ENCODE measurements at regions not wholly inside any gene's neighbourhood (a gene's known extent, or its start where the extent isn't known, plus 50 kb on each side); places are given as distances from the start of the nearest gene placed in this dataset.

- Histone ChIP-seq H3K4me3 (no peak overlapping the region), H3K27me3 (no peaks in the 10 kb centered on the region), H3K36me3 (no peaks in the 10 kb centered on the region), H3K4me1 (no peaks in the 10 kb centered on the region), H3K27ac (no peak overlapping the region), H3K9me3 (no peaks in the 10 kb centered on the region)
- WGBS, 2 donors (ENCODE audit: low coverage in 1 of 2) = 16 to 36% methylated on average over 2 of the region's 2 CpGs
- ATAC-seq = no peak
- TF ChIP-seq, protein P1, sequence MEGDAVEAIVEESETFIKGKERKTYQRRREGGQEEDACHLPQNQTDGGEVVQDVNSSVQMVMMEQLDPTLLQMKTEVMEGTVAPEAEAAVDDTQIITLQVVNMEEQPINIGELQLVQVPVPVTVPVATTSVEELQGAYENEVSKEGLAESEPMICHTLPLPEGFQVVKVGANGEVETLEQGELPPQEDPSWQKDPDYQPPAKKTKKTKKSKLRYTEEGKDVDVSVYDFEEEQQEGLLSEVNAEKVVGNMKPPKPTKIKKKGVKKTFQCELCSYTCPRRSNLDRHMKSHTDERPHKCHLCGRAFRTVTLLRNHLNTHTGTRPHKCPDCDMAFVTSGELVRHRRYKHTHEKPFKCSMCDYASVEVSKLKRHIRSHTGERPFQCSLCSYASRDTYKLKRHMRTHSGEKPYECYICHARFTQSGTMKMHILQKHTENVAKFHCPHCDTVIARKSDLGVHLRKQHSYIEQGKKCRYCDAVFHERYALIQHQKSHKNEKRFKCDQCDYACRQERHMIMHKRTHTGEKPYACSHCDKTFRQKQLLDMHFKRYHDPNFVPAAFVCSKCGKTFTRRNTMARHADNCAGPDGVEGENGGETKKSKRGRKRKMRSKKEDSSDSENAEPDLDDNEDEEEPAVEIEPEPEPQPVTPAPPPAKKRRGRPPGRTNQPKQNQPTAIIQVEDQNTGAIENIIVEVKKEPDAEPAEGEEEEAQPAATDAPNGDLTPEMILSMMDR (IDR thresholded peaks at IDR 0.05) = no peak
- TF ChIP-seq POLR2A (IDR thresholded peaks at IDR 0.05) (no peak), POLR2AphosphoS5 (IDR thresholded peaks at IDR 0.05) (no peak), EP300 (IDR thresholded peaks at IDR 0.05) (no peak)
Observed at GRCh38 chr13:81577601-81578195, 1236.8 kb upstream of the SPRY2 start.

GRCh38 chr13:81568824-81569223 is 1227.9 kb upstream of the SPRY2 start:
- H3K4me1 ChIP-seq = no peaks in the 10 kb centered on the region
- no peaks in the 10 kb centered on the region for H3K9me3 ChIP-seq
- H3K27me3 ChIP-seq = no peaks in the 10 kb centered on the region
- no peak overlapping the region for H3K27ac ChIP-seq
- no peak overlapping the region for H3K4me3 ChIP-seq
- no peaks in the 10 kb centered on the region for H3K36me3 ChIP-seq
- ATAC-seq = no peak
- WGBS, 2 donors (ENCODE audit: low coverage in 1 of 2) = 61 to 63% methylated on average over 3 of the region's 3 CpGs
- TF ChIP-seq, protein P1 (IDR thresholded peaks at IDR 0.05) = no peak
- TF ChIP-seq POLR2A (IDR thresholded peaks at IDR 0.05) (no peak), POLR2AphosphoS5 (IDR thresholded peaks at IDR 0.05) (no peak), EP300 (IDR thresholded peaks at IDR 0.05) (no peak)

- Histone ChIP-seq H3K27ac (no peak overlapping the region), H3K27me3 (no peaks in the 10 kb centered on the region), H3K4me3 (no peak overlapping the region), H3K4me1 (no peaks in the 10 kb centered on the region), H3K9me3 (no peaks in the 10 kb centered on the region), H3K36me3 (no peaks in the 10 kb centered on the region)
- no peak for ATAC-seq
- 75 to 77% methylated on average over 1 of the region's 1 CpG for WGBS, 2 donors (ENCODE audit: low coverage in 1 of 2)
- TF ChIP-seq, protein P1 (IDR thresholded peaks at IDR 0.05) = no peak
Observed at GRCh38 chr13:81565849-81566248, 1224.9 kb upstream of the SPRY2 start.

DNA sequence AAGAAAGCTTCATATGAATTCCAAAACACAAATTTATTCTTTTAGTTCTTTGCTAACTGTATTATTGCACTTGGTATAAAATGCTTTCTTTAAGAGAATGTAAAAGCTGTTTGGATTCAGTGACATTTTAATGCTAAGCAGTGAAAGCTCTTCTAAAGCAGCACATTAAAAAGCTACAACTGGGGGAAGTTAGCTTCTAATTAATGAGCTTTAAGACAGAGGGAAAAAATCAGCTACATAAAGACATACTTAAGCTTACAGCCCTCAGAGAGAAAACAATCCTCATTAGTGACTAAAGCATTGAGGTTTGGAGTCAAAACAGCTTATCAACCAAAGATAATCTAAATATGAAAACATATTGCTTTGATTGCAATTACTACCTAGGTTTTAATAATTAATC is 1222.2 kb upstream of the SPRY2 start:
- H3K4me1 ChIP-seq = no peaks in the 10 kb centered on the region
- H3K36me3 ChIP-seq = no peaks in the 10 kb centered on the region
- ATAC-seq = no peak
- H3K27me3 ChIP-seq = no peaks in the 10 kb centered on the region
- no peaks in the 10 kb centered on the region for H3K9me3 ChIP-seq
- no peak overlapping the region for H3K4me3 ChIP-seq
- TF ChIP-seq POLR2AphosphoS5 (IDR thresholded peaks at IDR 0.05) (no peak), POLR2A (IDR thresholded peaks at IDR 0.05) (no peak), EP300 (IDR thresholded peaks at IDR 0.05) (no peak)
- TF ChIP-seq, protein P1 (IDR thresholded peaks at IDR 0.05) = no peak
- no peak overlapping the region for H3K27ac ChIP-seq

- no peak for ATAC-seq
- H3K4me3 ChIP-seq = no peak overlapping the region
- no peak for TF ChIP-seq POLR2AphosphoS5 (IDR thresholded peaks at IDR 0.05)
- TF ChIP-seq, protein P1 (IDR thresholded peaks at IDR 0.05) = no peak
- TF ChIP-seq POLR2A (IDR thresholded peaks at IDR 0.05) = no peak
- TF ChIP-seq EP300 (IDR thresholded peaks at IDR 0.05) = no peak
- no peaks in the 10 kb centered on the region for H3K27me3 ChIP-seq
- no peaks in the 10 kb centered on the region for H3K4me1 ChIP-seq
- H3K36me3 ChIP-seq = no peaks in the 10 kb centered on the region
- no peaks in the 10 kb centered on the region for H3K9me3 ChIP-seq
- 38 to 50% methylated on average over 1 to 2 of the region's 2 CpGs for WGBS, 2 donors (ENCODE audit: low coverage in 1 of 2)
- no peak overlapping the region for H3K27ac ChIP-seq
Observed at GRCh38 chr13:81562598-81562997, 1221.7 kb upstream of the SPRY2 start.

Data from gastroesophageal sphincter (tissue), 4 donors.